BLaER1 (cell line): ENCODE measurements at regions not wholly inside any gene's neighbourhood (a gene's known extent, or its start where the extent isn't known, plus 50 kb on each side); places are given as distances from the start of the nearest gene placed in this dataset.

Source experiments
- H3K27ac ChIP-seq: shearing (Covaris generic); formaldehyde crosslinking; 2 replicates; pipeline ENCODE4 v1.8.1; 2022
- H3K27me3 ChIP-seq: shearing (Covaris generic); formaldehyde crosslinking; 2 replicates; pipeline ENCODE4 v1.8.1; 2022
- H3K36me3 ChIP-seq: shearing (Covaris generic); formaldehyde crosslinking; 2 replicates; pipeline ENCODE4 v1.8.1; 2022
- H3K4me1 ChIP-seq: shearing (Covaris generic); formaldehyde crosslinking; 2 replicates; pipeline ENCODE4 v1.8.1; 2022
- H3K4me2 ChIP-seq: shearing (Covaris generic); formaldehyde crosslinking; 2 replicates; pipeline ENCODE4 v1.8.1; 2022
- H3K4me3 ChIP-seq: shearing (Covaris generic); formaldehyde crosslinking; 2 replicates; pipeline ENCODE4 v1.8.1; 2022
- H3K9ac ChIP-seq: shearing (Covaris generic); formaldehyde crosslinking; 2 replicates; pipeline ENCODE4 v1.8.1; 2022
- H3K9me3 ChIP-seq: shearing (Covaris generic); formaldehyde crosslinking; 2 replicates; pipeline ENCODE4 v1.8.1; 2022
- H4K20me1 ChIP-seq: shearing (Covaris generic); formaldehyde crosslinking; 2 replicates; pipeline ENCODE4 v1.8.1; 2022
- Cebpa-rat ChIP-seq: shearing (Covaris generic); IDR thresholded peaks from 2 replicates; pipeline ENCODE4 v1.8.1; 2022

DNA sequence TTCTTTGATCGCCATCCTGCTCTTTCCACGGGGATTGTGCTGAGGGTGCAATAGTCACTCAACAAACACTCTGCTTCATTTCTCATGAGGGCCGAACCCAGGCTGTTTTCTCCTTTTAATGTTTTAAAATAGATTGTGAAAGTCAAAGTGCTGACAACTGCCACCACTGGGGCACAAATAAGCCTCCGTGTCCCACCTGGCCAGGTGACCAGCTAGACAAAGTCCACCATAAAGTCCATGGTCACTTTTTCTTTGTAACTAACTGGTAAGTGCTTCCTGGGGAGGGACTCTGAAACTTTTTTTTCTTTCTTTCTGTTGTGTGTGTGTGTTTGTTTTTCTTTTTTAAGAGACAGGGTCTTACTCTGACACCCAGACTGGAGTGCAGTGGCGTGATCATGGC is 219.8 kb downstream of the LY86 start:
- no peaks in the 10 kb centered on the region for H3K36me3 ChIP-seq

GRCh38 chr6:6808915-6809314 is 220.4 kb downstream of the LY86 start:
- no peak for TF ChIP-seq Cebpa-rat
- H3K4me2 ChIP-seq = no peak overlapping the region
- H3K9ac ChIP-seq = no peak overlapping the region
- no peaks in the 10 kb centered on the region for H3K36me3 ChIP-seq
- no peaks in the 10 kb centered on the region for H4K20me1 ChIP-seq
- H3K4me1 ChIP-seq = peaks cover 44% of the 10 kb centered on the region
- no peak overlapping the region for H3K27ac ChIP-seq
- peaks cover 6% of the 10 kb centered on the region for H3K9me3 ChIP-seq
- no peaks in the 10 kb centered on the region for H3K27me3 ChIP-seq
- H3K4me3 ChIP-seq = no peak overlapping the region

More for the DNA sequence above, 219.8 kb downstream of the LY86 start:
- H4K20me1 ChIP-seq = no peaks in the 10 kb centered on the region
- H3K9me3 ChIP-seq = peaks cover 6% of the 10 kb centered on the region
- no peak overlapping the region for H3K9ac ChIP-seq
- H3K4me1 ChIP-seq = peaks cover 46% of the 10 kb centered on the region
- no peak overlapping the region for H3K4me2 ChIP-seq
- no peak overlapping the region for H3K4me3 ChIP-seq
- no peak for TF ChIP-seq Cebpa-rat
- H3K27ac ChIP-seq = no peak overlapping the region
- H3K27me3 ChIP-seq = no peaks in the 10 kb centered on the region

- H4K20me1 ChIP-seq = no peaks in the 10 kb centered on the region
- H3K27ac ChIP-seq = peak overlapping the region; percentile 46; the same call in 1 of the 2 replicates
- no peaks in the 10 kb centered on the region for H3K36me3 ChIP-seq
- H3K4me1 ChIP-seq = peaks cover 52% of the 10 kb centered on the region
- H3K4me3 ChIP-seq = peak overlapping the region; percentile 61
- H3K27me3 ChIP-seq = no peaks in the 10 kb centered on the region
- TF ChIP-seq Cebpa-rat = no peak
- H3K9me3 ChIP-seq = no peaks in the 10 kb centered on the region
- H3K9ac ChIP-seq = peak overlapping the region; percentile 51
- H3K4me2 ChIP-seq = peak overlapping the region; percentile 84
These were observed 222.2 kb downstream of the LY86 start for GRCh38 chr6:6810727-6811126.

GRCh38 chr6:6811128-6812009 is 222.8 kb downstream of the LY86 start:
- no peak; the same call in 1 of the 2 replicates for TF ChIP-seq Cebpa-rat
- Histone ChIP-seq H3K27ac (peak overlapping the region; percentile 46), H3K4me1 (peaks cover 46% of the 10 kb centered on the region), H4K20me1 (no peaks in the 10 kb centered on the region), H3K9ac (peak overlapping the region; percentile 51), H3K36me3 (no peaks in the 10 kb centered on the region), H3K9me3 (no peaks in the 10 kb centered on the region), H3K27me3 (no peaks in the 10 kb centered on the region), H3K4me2 (peak overlapping the region; percentile 84), H3K4me3 (peak overlapping the region; percentile 61)

- Histone ChIP-seq H3K4me2 (peak overlapping the region; percentile 84), H3K27me3 (no peaks in the 10 kb centered on the region), H3K27ac (no peak overlapping the region), H3K9me3 (no peaks in the 10 kb centered on the region), H3K4me1 (peaks cover 48% of the 10 kb centered on the region), H3K36me3 (no peaks in the 10 kb centered on the region), H3K9ac (0 out of 2 replicates have a peak overlapping the region, but pooled peaks have one; percentile 51), H4K20me1 (no peaks in the 10 kb centered on the region), H3K4me3 (no peak overlapping the region)
- no peak for TF ChIP-seq Cebpa-rat
These were observed 223.9 kb downstream of the LY86 start for GRCh38 chr6:6812427-6812826.

DNA sequence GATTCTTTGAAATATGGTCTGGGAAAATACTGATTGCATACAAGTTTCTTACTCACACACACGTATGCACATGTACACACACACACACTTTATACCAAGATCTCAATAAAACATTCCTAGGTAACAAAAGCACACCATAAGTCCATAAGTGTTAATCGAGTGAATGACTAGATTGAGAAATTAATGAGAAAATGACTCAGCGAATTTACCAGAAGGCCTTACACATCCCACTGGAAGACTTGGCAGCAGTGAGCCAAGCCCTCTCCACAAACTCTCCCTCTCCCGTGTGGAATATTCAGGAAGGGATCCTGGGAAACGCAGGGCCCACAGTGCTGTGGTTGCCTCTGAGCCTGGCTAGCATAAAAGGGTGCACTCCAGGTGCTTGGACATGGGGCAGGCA is 227.2 kb downstream of the LY86 start:
- Histone ChIP-seq H3K27ac (no peak overlapping the region), H3K4me2 (no peak overlapping the region), H3K9ac (no peak overlapping the region)

GRCh38 chr6:6816716-6817115 is 228.2 kb downstream of the LY86 start:
- peak overlapping the region; percentile 58 for H3K4me2 ChIP-seq
- no peaks in the 10 kb centered on the region for H3K27me3 ChIP-seq
- no peak overlapping the region for H3K27ac ChIP-seq
- no peak overlapping the region for H3K4me3 ChIP-seq
- peaks cover 61% of the 10 kb centered on the region for H3K4me1 ChIP-seq
- no peaks in the 10 kb centered on the region for H3K9me3 ChIP-seq
- no peak overlapping the region for H3K9ac ChIP-seq
- H4K20me1 ChIP-seq = no peaks in the 10 kb centered on the region
- H3K36me3 ChIP-seq = no peaks in the 10 kb centered on the region
- no peak for TF ChIP-seq Cebpa-rat

More for the DNA sequence above, 227.2 kb downstream of the LY86 start:
- H4K20me1 ChIP-seq = no peaks in the 10 kb centered on the region
- no peaks in the 10 kb centered on the region for H3K27me3 ChIP-seq
- no peaks in the 10 kb centered on the region for H3K9me3 ChIP-seq
- no peak overlapping the region for H3K4me3 ChIP-seq
- H3K4me1 ChIP-seq = peaks cover 71% of the 10 kb centered on the region
- TF ChIP-seq Cebpa-rat = no peak
- no peaks in the 10 kb centered on the region for H3K36me3 ChIP-seq

DNA sequence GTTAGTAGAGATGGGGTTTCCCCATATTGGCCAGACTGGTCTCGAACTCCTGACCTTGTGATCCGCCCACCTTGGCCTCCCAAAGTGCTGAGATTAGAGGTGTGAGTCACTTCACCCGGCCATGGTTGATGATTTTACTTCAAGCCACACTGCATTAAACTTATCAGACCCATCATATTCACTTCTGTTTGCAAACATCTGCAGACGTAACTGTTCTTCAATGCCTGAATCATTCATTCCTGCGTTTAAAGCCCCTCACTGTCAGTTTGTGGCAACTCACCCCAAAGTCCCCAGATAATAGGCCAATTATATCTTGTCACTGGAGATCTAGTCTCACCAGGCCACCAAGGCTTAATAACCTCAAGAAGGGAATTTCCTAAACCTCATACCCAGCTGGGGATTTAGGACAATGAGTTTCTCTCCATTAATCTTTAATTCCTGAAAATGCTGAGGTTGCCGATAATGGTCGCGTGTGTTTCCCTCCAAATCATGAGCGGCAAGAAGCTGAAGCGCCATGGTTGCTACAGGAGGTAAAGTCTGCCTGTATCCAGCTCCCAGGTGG is 229.6 kb downstream of the LY86 start:
- TF ChIP-seq Cebpa-rat = no peak
- H3K4me1 ChIP-seq = peaks cover 64% of the 10 kb centered on the region
- H3K27me3 ChIP-seq = no peaks in the 10 kb centered on the region
- peak overlapping the region; percentile 58 for H3K4me2 ChIP-seq
- H3K9ac ChIP-seq = no peak overlapping the region
- no peaks in the 10 kb centered on the region for H3K9me3 ChIP-seq
- no peaks in the 10 kb centered on the region for H3K36me3 ChIP-seq
- no peak overlapping the region for H3K27ac ChIP-seq
- no peak overlapping the region for H3K4me3 ChIP-seq
- no peaks in the 10 kb centered on the region for H4K20me1 ChIP-seq

GRCh38 chr6:6820641-6821238 is 232.2 kb downstream of the LY86 start:
- no peak for TF ChIP-seq Cebpa-rat
- Histone ChIP-seq H3K4me2 (no peak overlapping the region), H4K20me1 (no peaks in the 10 kb centered on the region), H3K27ac (no peak overlapping the region), H3K27me3 (no peaks in the 10 kb centered on the region), H3K9me3 (no peaks in the 10 kb centered on the region), H3K36me3 (no peaks in the 10 kb centered on the region), H3K9ac (no peak overlapping the region), H3K4me3 (no peak overlapping the region), H3K4me1 (peaks cover 74% of the 10 kb centered on the region)
